Globus pallidus (tissue), 1 donor: ENCODE measurements at regions not wholly inside any gene's neighbourhood (a gene's known extent, or its start where the extent isn't known, plus 50 kb on each side); places are given as distances from the start of the nearest gene placed in this dataset.
"Not testable (repeated sequence)": the region's sequence is repeated elsewhere in the genome, so short reads cannot be mapped to it uniquely, and the experiment has no call there.

ENCODE experiments used
- DNase-seq: peaks from one replicate; pipeline ENCODE4 v3.0.0-alpha.2; 2015; ENCODE audit warnings: low spot score

- no peak for DNase-seq
These were observed 186.7 kb downstream of the UACA start for GRCh38 chr15:70576696-70577095.

- DNase-seq = no peak
These were observed 187.1 kb downstream of the UACA start for GRCh38 chr15:70576276-70576675.

- no peak for DNase-seq
These were observed 187.8 kb downstream of the UACA start for GRCh38 chr15:70575231-70576226.

GRCh38 chr15:70574325-70574724 is 189.0 kb downstream of the UACA start:
- DNase-seq = not testable (repeated sequence)

GRCh38 chr15:70573121-70573850 is 190.1 kb downstream of the UACA start:
- no peak for DNase-seq

GRCh38 chr15:70569714-70570231 is 193.6 kb downstream of the UACA start:
- DNase-seq = no peak

- DNase-seq = peak; percentile 59
These were observed 194.2 kb downstream of the UACA start for GRCh38 chr15:70569091-70569713.

- DNase-seq = no peak
These were observed 196.4 kb downstream of the UACA start for GRCh38 chr15:70566989-70567388.

- DNase-seq = no peak
These were observed 197.1 kb downstream of the UACA start for GRCh38 chr15:70566047-70566835.

- no peak for DNase-seq
These were observed 199.7 kb downstream of the UACA start for GRCh38 chr15:70563561-70564095.

- DNase-seq = no peak
These were observed 200.5 kb downstream of the UACA start for GRCh38 chr15:70562906-70563305.

GRCh38 chr15:70561885-70562284 is 201.5 kb downstream of the UACA start:
- DNase-seq = no peak

GRCh38 chr15:70560617-70561328 is 202.6 kb downstream of the UACA start:
- no peak for DNase-seq

GRCh38 chr15:70559265-70560239 is 203.8 kb downstream of the UACA start:
- peak; percentile 12 for DNase-seq

GRCh38 chr15:70558406-70559264 is 204.7 kb downstream of the UACA start:
- no peak for DNase-seq

- no peak for DNase-seq
These were observed 205.7 kb downstream of the UACA start for GRCh38 chr15:70557521-70558258.

- no peak for DNase-seq
These were observed 206.6 kb downstream of the UACA start for GRCh38 chr15:70556779-70557178.
